HepG2 (cell line): ENCODE measurements at regions not wholly inside any gene's neighbourhood (a gene's known extent, or its start where the extent isn't known, plus 50 kb on each side); places are given as distances from the start of the nearest gene placed in this dataset.
A peak's percentile ranks its signal among the peaks of the same experiment; 100 is the strongest.

Experiments
- ASH2L ChIP-seq: fragments of 300-600, 200-600 bp; sonication (generic); IDR thresholded peaks from 2 replicates; pipeline ENCODE4 v1.7.0; 2017; ENCODE audit warnings: low read depth, mild to moderate bottlenecking, moderate library complexity, mixed read lengths, low read length; ENCODE audit not compliant: insufficient read length
- BORCS8-MEF2B ChIP-seq: sonication (generic); formaldehyde crosslinking; IDR thresholded peaks from 2 replicates; pipeline ENCODE4 v1.8.0; 2022; ENCODE audit warnings: mild to moderate bottlenecking, missing genetic modification reagents
- CENPBD1 ChIP-seq: sonication (generic); formaldehyde crosslinking; IDR thresholded peaks from 2 replicates; pipeline ENCODE4 v1.8.0; 2022; ENCODE audit warnings: missing genetic modification reagents, low read depth, mild to moderate bottlenecking, borderline replicate concordance
- FLYWCH1 ChIP-seq: sonication (generic); formaldehyde crosslinking; IDR thresholded peaks from 2 replicates; pipeline ENCODE4 v1.8.1; 2023; ENCODE audit warnings: mild to moderate bottlenecking, missing genetic modification reagents
- KDM4B ChIP-seq: sonication (generic); formaldehyde crosslinking; IDR thresholded peaks from 2 replicates; pipeline ENCODE4 v1.4.0; 2020; ENCODE audit warnings: missing genetic modification reagents
- KLF16 ChIP-seq, 2 experiments: sonication (generic) in 1 of 2; formaldehyde crosslinking in 1 of 2; IDR thresholded peaks; 2 replicates each; pipeline versions ENCODE4 v1.6.1 to v1.8.0; 2016 to 2023; ENCODE audit warnings: missing genetic modification reagents in 2 of 2, missing compliant biosample characterization in 1 of 2
- PHF5A ChIP-seq: IDR thresholded peaks from one replicate; pipeline ENCODE4 v1.6.1; 2018; ENCODE audit warnings: low read depth, missing genetic modification reagents; ENCODE audit not compliant: unreplicated experiment
- REST ChIP-seq, 2 experiments: IDR thresholded peaks; 2 replicates each; pipeline ENCODE4 v1.6.1; 2011 to 2012; ENCODE audit warnings: low read length in 2 of 2, borderline replicate concordance in 1 of 2, low read depth in 1 of 2, mild to moderate bottlenecking in 1 of 2, moderate library complexity in 1 of 2
- SRSF1 ChIP-seq: fragments of 200-400 bp; formaldehyde crosslinking; optimal IDR thresholded peaks from 2 replicates; pipeline ENCODE3; 2017; ENCODE audit warnings: mild to moderate bottlenecking, low read depth, low read length, moderate library complexity
- SYNCRIP ChIP-seq: fragments of 200-400 bp; formaldehyde crosslinking; IDR thresholded peaks from 2 replicates; pipeline ENCODE4 v1.6.1; 2018; ENCODE audit warnings: mild to moderate bottlenecking, low read depth, low read length; ENCODE audit not compliant: insufficient read depth
- ZBTB34 ChIP-seq: sonication (generic); formaldehyde crosslinking; IDR thresholded peaks from 2 replicates; pipeline ENCODE4 v1.8.0; 2022; ENCODE audit warnings: mild to moderate bottlenecking, missing genetic modification reagents
- ZHX1 ChIP-seq: sonication (generic); formaldehyde crosslinking; IDR thresholded peaks from 2 replicates; pipeline ENCODE4 v1.8.1; 2022; ENCODE audit warnings: low read depth, mild to moderate bottlenecking, missing genetic modification reagents
- ZNF329 ChIP-seq: sonication (generic); formaldehyde crosslinking; IDR thresholded peaks from 2 replicates; pipeline ENCODE4 v1.9.0; 2021; ENCODE audit warnings: low read depth, mild to moderate bottlenecking, missing genetic modification reagents
- ZNF33A ChIP-seq: sonication (generic); formaldehyde crosslinking; IDR thresholded peaks from 2 replicates; pipeline ENCODE4 v1.5.1; 2020; ENCODE audit warnings: missing genetic modification reagents, mild to moderate bottlenecking, moderate library complexity, borderline replicate concordance
- ZNF432 ChIP-seq: sonication (generic); formaldehyde crosslinking; IDR thresholded peaks from 2 replicates; pipeline ENCODE4 v1.5.0; 2020; ENCODE audit warnings: missing genetic modification reagents, mild to moderate bottlenecking, borderline replicate concordance
- ZNF543 ChIP-seq: sonication (generic); formaldehyde crosslinking; IDR thresholded peaks from 2 replicates; pipeline ENCODE4 v1.4.0; 2020; ENCODE audit warnings: mild to moderate bottlenecking, missing genetic modification reagents
- ZNF546 ChIP-seq: sonication (generic); formaldehyde crosslinking; conservative IDR thresholded peaks from 2 replicates; pipeline ENCODE4 v1.8.1; 2023; ENCODE audit warnings: mild to moderate bottlenecking, missing genetic modification reagents
- ZNF549 ChIP-seq: sonication (generic); formaldehyde crosslinking; IDR thresholded peaks from 2 replicates; pipeline ENCODE4 v1.5.0; 2020; ENCODE audit warnings: missing genetic modification reagents
- ZNF569 ChIP-seq: sonication (generic); formaldehyde crosslinking; IDR thresholded peaks from 2 replicates; pipeline ENCODE4 v1.5.0; 2020; ENCODE audit warnings: mild to moderate bottlenecking, missing genetic modification reagents, moderate library complexity, borderline replicate concordance
- ZNF713 ChIP-seq: sonication (generic); formaldehyde crosslinking; IDR thresholded peaks from 2 replicates; pipeline ENCODE4 v1.4.0; 2020; ENCODE audit warnings: mild to moderate bottlenecking, missing genetic modification reagents
- ZNF816 ChIP-seq: sonication (generic); formaldehyde crosslinking; IDR thresholded peaks from 2 replicates; pipeline ENCODE4 v1.8.0; 2022; ENCODE audit warnings: missing genetic modification reagents, mild to moderate bottlenecking, borderline replicate concordance

- TF ChIP-seq ZNF713 (CRISPR knock-in tag) (no peak), ZBTB34 (CRISPR knock-in tag) (no peak), BORCS8-MEF2B (CRISPR knock-in tag) (no peak), ZNF546 (CRISPR knock-in tag) (no peak), KDM4B (CRISPR knock-in tag) (no peak), KLF16 (CRISPR knock-in tag; IDR thresholded peaks at IDR 0.05) (peak in 1 of 2 experiments; percentile 38; a peak in 1 of 4 replicates), ZNF549 (CRISPR knock-in tag) (no peak), ZNF569 (CRISPR knock-in tag) (no peak), ZHX1 (CRISPR knock-in tag) (no peak), ASH2L (no peak), ZNF816 (CRISPR knock-in tag) (no peak), ZNF329 (CRISPR knock-in tag) (no peak), ZNF33A (no peak), SYNCRIP (no peak), ZNF432 (CRISPR knock-in tag) (no peak), CENPBD1 (CRISPR knock-in tag) (no peak), ZNF543 (no peak), REST (IDR thresholded peaks at IDR 0.05; ENCODE audit: borderline replicate concordance in 1 of 2, low read depth in 1 of 2, low read length in 2 of 2) (no peak), FLYWCH1 (CRISPR knock-in tag) (no peak), PHF5A (CRISPR knock-in tag) (no peak), SRSF1 (no peak)
Observed at GRCh38 chr10:30534465-30535144, 94.9 kb downstream of the LYZL2 start (continued).
